Stomach (tissue), 8 donors: ENCODE measurements at regions not wholly inside any gene's neighbourhood (a gene's known extent, or its start where the extent isn't known, plus 50 kb on each side); places are given as distances from the start of the nearest gene placed in this dataset.

Source experiments
- DNase-seq, 2 donors: peaks; one replicate each; pipeline versions ENCODE4 v3.0.0 to v3.0.0-alpha.2; 2013 to 2019
- H3K27ac ChIP-seq, 5 donors: fragments of 200-600 bp in 4 of 5; sonication (generic) in 4 of 5; one replicate each; pipeline ENCODE4 v1.5.1; 2013 to 2019; ENCODE audit warnings: mild to moderate bottlenecking in 1 of 5, moderate library complexity in 1 of 5
- H3K27me3 ChIP-seq, 3 donors: fragments of 200-600 bp; sonication (generic); one replicate each; pipeline ENCODE4 v1.5.1; 2017 to 2019; ENCODE audit warnings: mixed run types in 1 of 3
- H3K36me3 ChIP-seq, 4 donors: fragments of 200-600 bp; sonication (generic); 1 replicate in 3 of 4; 2 replicates in 1 of 4; pipeline ENCODE4 v1.5.1; 2016 to 2019
- H3K4me1 ChIP-seq, 4 donors: fragments of 200-600 bp; sonication (generic); one replicate each; pipeline ENCODE4 v1.5.1; 2016 to 2019
- H3K4me3 ChIP-seq, 4 donors: fragments of 200-600 bp; sonication (generic) in 3 of 4; one replicate each; pipeline ENCODE4 v1.5.1; 2016 to 2019; ENCODE audit warnings: mild to moderate bottlenecking in 1 of 4
- H3K9me3 ChIP-seq, 4 donors: fragments of 200-600 bp; sonication (generic); one replicate each; pipeline ENCODE4 v1.5.1; 2016 to 2019
- EP300 ChIP-seq: sonication (generic); formaldehyde crosslinking; IDR thresholded peaks from one replicate; pipeline ENCODE4 v1.6.1; 2017; ENCODE audit warnings: antibody characterized with exemption
- POLR2A ChIP-seq, 4 donors: fragments of 450-650 bp; IDR thresholded peaks; one replicate each; pipeline ENCODE4 v1.6.1; 2016; ENCODE audit warnings: antibody characterized with exemption in 4 of 4, control low read depth in 2 of 4, mild to moderate bottlenecking in 1 of 4, moderate library complexity in 1 of 4
- POLR2AphosphoS5 ChIP-seq, 3 donors: sonication (generic); formaldehyde crosslinking; IDR thresholded peaks; one replicate each; pipeline ENCODE4 v1.6.1; 2016; ENCODE audit warnings: antibody characterized with exemption in 3 of 3
- WGBS, 5 donors: extraction: QIAGEN DNeasy Blood & Tissue Kit in 3 of 5; methylation state at CpG; one replicate each; pipeline versions ENCODE4 v1.1.5 to v1.1.7; 2013 to 2018; 5-methylcytosine and 5-hydroxymethylcytosine counted together
- intact Hi-C: fragments of 100-400 bp; cut with DNase I; formaldehyde crosslinking; loops from one replicate; pipeline ENCODE4 v1.15.1; 2023; ENCODE audit warnings: low total_unique reads
- TF ChIP-seq, protein P1 (sequence below), 7 experiments: fragments of 450-650 bp in 4 of 7; fragments of 200-600 bp in 3 of 7; sonication (generic) in 3 of 7; IDR thresholded peaks; one replicate each; pipeline ENCODE4 v1.5.1; 2016 to 2019; ENCODE audit warnings: antibody characterized with exemption in 7 of 7, control low read depth in 2 of 7, mild to moderate bottlenecking in 1 of 7
- donor health status: healthy with polysubstance abuse.
- donor health status: Bipolar disorder and iron deficiency.
- donor health status: healthy.

DNA sequence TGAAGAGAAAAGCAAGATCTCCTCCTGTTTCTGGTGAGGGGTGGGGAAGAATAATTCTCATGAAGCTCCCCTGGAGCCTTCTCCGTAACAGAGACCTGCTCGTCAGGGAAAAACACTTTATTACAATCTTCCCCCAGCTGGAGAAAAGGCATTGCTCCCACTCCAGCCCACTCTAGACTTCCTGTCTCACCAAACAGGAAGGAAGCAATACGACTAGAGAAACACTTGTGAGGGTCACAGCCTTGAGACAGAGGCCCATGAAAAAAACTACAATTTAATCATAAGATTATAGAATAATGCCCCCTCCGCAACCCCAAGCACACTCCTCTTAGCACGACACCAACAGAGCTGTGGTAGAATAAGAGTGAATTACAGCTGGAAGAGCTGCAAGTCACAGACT, 197.2 kb upstream of the S1PR3 start:
- Histone ChIP-seq H3K27ac (no peak overlapping the region), H3K36me3 (no peaks in the 10 kb centered on the region), H3K4me3 (no peak overlapping the region), H3K27me3 (no peaks in the 10 kb centered on the region), H3K9me3 (no peaks in the 10 kb centered on the region), H3K4me1 (peaks cover 0 to 6% (median 0%) of the 10 kb centered on the region in 4 donors)
- 68 to 80% (median 73%) methylated on average over 5 of the region's 5 CpGs for WGBS, 5 donors
- TF ChIP-seq, protein P1, sequence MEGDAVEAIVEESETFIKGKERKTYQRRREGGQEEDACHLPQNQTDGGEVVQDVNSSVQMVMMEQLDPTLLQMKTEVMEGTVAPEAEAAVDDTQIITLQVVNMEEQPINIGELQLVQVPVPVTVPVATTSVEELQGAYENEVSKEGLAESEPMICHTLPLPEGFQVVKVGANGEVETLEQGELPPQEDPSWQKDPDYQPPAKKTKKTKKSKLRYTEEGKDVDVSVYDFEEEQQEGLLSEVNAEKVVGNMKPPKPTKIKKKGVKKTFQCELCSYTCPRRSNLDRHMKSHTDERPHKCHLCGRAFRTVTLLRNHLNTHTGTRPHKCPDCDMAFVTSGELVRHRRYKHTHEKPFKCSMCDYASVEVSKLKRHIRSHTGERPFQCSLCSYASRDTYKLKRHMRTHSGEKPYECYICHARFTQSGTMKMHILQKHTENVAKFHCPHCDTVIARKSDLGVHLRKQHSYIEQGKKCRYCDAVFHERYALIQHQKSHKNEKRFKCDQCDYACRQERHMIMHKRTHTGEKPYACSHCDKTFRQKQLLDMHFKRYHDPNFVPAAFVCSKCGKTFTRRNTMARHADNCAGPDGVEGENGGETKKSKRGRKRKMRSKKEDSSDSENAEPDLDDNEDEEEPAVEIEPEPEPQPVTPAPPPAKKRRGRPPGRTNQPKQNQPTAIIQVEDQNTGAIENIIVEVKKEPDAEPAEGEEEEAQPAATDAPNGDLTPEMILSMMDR (IDR thresholded peaks at IDR 0.05) = no peak
- TF ChIP-seq EP300 (no peak), POLR2AphosphoS5 (IDR thresholded peaks at IDR 0.05) (no peak), POLR2A (IDR thresholded peaks at IDR 0.05) (no peak)
- DNase-seq = no peak
- intact Hi-C loops = no loop called here

DNA sequence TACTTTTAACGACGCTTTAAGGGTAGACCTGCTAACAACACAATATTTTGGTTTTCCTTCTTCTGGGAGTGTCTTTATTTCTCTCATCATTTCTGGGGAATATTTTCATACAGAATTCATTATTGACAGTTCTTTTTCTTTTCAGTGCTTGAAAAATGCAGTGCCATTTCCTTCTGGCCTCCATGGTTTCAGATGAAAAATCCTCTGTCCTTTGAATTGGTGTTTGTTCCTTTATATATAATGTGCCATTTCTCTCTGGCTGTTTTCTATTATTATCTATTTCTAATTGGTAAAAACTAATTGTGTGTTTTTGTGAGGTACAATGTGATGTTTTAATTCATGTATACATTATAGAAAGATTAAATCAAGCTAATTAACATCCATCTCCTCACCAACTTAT, 194.3 kb upstream of the S1PR3 start:
- no peak overlapping the region for H3K27ac ChIP-seq
- 90 to 99% (median 94%) methylated on average over 2 of the region's 2 CpGs for WGBS, 5 donors
- DNase-seq = no peak
- no peak for TF ChIP-seq POLR2AphosphoS5 (IDR thresholded peaks at IDR 0.05)
- no peak for TF ChIP-seq EP300
- TF ChIP-seq, protein P1 (IDR thresholded peaks at IDR 0.05) = no peak
- TF ChIP-seq POLR2A (IDR thresholded peaks at IDR 0.05) = no peak
- no peaks in the 10 kb centered on the region for H3K27me3 ChIP-seq
- no peaks in the 10 kb centered on the region for H3K9me3 ChIP-seq
- no peaks in the 10 kb centered on the region for H3K36me3 ChIP-seq
- H3K4me3 ChIP-seq = no peak overlapping the region
- no peaks in the 10 kb centered on the region for H3K4me1 ChIP-seq
- intact Hi-C loops = no loop called here

DNA sequence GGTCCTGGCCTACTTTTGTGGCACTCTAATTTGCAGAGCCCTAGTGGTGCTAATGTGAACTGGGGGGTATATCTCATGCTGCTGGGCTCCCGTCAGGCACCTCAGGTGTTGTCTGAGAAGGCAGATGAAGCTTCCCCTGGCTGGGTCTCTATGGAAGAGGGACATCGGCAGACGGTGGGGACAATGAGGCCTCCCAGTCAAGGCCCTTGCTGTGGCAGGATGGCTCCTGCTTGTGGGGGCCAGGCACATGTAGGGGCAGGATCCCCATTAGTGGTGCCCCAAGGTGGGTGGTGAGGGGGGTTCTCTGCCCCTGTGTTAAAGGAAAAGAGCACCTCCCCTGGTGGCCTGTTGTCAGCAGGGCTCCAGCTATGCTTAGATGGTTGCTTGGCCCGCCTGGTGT, 192.8 kb upstream of the S1PR3 start:
- no peaks in the 10 kb centered on the region for H3K4me1 ChIP-seq
- H3K4me3 ChIP-seq = no peak overlapping the region
- intact Hi-C loops = no loop called here
- H3K36me3 ChIP-seq = no peaks in the 10 kb centered on the region
- H3K27ac ChIP-seq = no peak overlapping the region
- WGBS, 5 donors = 82 to 97% (median 93%) methylated on average over 4 of the region's 4 CpGs
- TF ChIP-seq, protein P1 (IDR thresholded peaks at IDR 0.05) = no peak
- TF ChIP-seq EP300 = no peak
- no peak for TF ChIP-seq POLR2AphosphoS5 (IDR thresholded peaks at IDR 0.05)
- TF ChIP-seq POLR2A (IDR thresholded peaks at IDR 0.05) = no peak
- DNase-seq = no peak
- no peaks in the 10 kb centered on the region for H3K9me3 ChIP-seq
- H3K27me3 ChIP-seq = no peaks in the 10 kb centered on the region

DNA sequence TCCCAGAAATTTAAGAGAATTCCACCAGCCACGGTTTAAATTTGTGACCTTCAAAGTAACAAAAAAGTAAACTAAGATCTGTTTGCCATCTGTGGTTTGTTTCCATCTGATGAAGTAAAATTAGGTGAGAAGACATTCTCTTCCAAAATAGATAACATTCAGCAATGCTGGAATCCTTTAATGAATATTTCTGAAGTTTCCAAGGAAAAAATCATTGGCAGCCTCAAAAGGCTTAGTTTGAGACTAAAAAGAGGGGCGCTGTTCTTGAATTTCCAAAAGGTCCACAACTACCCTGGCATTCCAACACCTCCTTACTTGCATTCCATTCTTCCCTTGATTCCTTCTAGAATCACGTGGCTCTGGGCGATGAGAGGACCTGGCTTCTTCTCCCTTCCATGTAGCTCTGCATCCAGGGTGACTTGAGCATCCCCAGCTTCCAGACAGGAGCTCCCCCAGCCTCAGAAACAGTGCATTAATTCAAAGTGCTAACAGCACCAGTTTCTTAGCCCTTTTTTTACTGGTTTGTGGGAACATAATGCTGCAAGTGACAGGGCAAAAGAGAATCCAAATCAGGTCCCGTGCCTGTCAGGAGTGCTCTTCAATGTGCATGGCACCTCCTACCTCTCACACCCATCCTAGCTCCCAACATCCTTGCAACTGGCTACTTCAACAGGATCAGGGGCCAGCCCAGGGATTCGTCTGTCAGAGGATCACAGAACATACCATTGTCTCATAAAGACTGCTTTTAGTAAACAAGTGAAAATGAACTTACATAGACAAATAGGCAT, 191.5 kb upstream of the S1PR3 start:
- no peaks in the 10 kb centered on the region for H3K36me3 ChIP-seq
- H3K4me1 ChIP-seq = peaks cover 0 to 4% (median 0%) of the 10 kb centered on the region in 4 donors
- WGBS, 5 donors = 64 to 71% (median 68%) methylated on average over 6 of the region's 6 CpGs
- no peaks in the 10 kb centered on the region for H3K27me3 ChIP-seq
- H3K4me3 ChIP-seq = no peak overlapping the region
- H3K9me3 ChIP-seq = no peaks in the 10 kb centered on the region
- DNase-seq = no peak
- TF ChIP-seq, protein P1 (IDR thresholded peaks at IDR 0.05) = no peak
- TF ChIP-seq POLR2AphosphoS5 (IDR thresholded peaks at IDR 0.05) (no peak), EP300 (no peak), POLR2A (IDR thresholded peaks at IDR 0.05) (no peak)
- no peak overlapping the region for H3K27ac ChIP-seq
- intact Hi-C loops = no loop called here
